HepG2 (cell line): ENCODE measurements at regions not wholly inside any gene's neighbourhood (a gene's known extent, or its start where the extent isn't known, plus 50 kb on each side); places are given as distances from the start of the nearest gene placed in this dataset.
A peak's percentile ranks its signal among the peaks of the same experiment; 100 is the strongest.

ENCODE experiments used
- NFRKB ChIP-seq: fragments of 450-650 bp; IDR thresholded peaks from 2 replicates; pipeline ENCODE4 v1.6.1; 2017
- STAG1 ChIP-seq: sonication (generic); formaldehyde crosslinking; IDR thresholded peaks from 2 replicates; pipeline ENCODE4 v1.4.0; 2020; ENCODE audit warnings: missing genetic modification reagents
- ZNF337 ChIP-seq: sonication (generic); formaldehyde crosslinking; IDR thresholded peaks from 2 replicates; pipeline ENCODE4 v1.5.1; 2020; ENCODE audit warnings: missing genetic modification reagents, low read depth, mild to moderate bottlenecking, borderline replicate concordance
- TF ChIP-seq, protein P1 (sequence below): sonication (generic); formaldehyde crosslinking; IDR thresholded peaks from 2 replicates; pipeline ENCODE4 v1.4.0; 2020; ENCODE audit warnings: missing genetic modification reagents, borderline replicate concordance
- TF ChIP-seq, protein P2 (sequence below), 2 experiments: sonication (generic) in 1 of 2; formaldehyde crosslinking in 1 of 2; IDR thresholded peaks; 2 replicates each; pipeline versions ENCODE4 v1.4.0 to v1.6.1; 2016 to 2020; ENCODE audit warnings: borderline replicate concordance in 1 of 2, low read depth in 1 of 2, mild to moderate bottlenecking in 1 of 2, missing genetic modification reagents in 1 of 2
- TF ChIP-seq, protein P3 (sequence below): sonication (generic); formaldehyde crosslinking; IDR thresholded peaks from 2 replicates; pipeline ENCODE4 v1.4.0; 2020; ENCODE audit warnings: missing genetic modification reagents
- TF ChIP-seq, protein P4 (sequence below): sonication (generic); formaldehyde crosslinking; IDR thresholded peaks from 2 replicates; pipeline ENCODE4 v1.9.0; 2021; ENCODE audit warnings: missing genetic modification reagents, borderline replicate concordance
- TF ChIP-seq, protein P5 (sequence below): sonication (generic); formaldehyde crosslinking; conservative IDR thresholded peaks from 2 replicates; pipeline ENCODE4 v1.4.0; 2020; ENCODE audit warnings: mild to moderate bottlenecking, missing genetic modification reagents, moderate library complexity

DNA sequence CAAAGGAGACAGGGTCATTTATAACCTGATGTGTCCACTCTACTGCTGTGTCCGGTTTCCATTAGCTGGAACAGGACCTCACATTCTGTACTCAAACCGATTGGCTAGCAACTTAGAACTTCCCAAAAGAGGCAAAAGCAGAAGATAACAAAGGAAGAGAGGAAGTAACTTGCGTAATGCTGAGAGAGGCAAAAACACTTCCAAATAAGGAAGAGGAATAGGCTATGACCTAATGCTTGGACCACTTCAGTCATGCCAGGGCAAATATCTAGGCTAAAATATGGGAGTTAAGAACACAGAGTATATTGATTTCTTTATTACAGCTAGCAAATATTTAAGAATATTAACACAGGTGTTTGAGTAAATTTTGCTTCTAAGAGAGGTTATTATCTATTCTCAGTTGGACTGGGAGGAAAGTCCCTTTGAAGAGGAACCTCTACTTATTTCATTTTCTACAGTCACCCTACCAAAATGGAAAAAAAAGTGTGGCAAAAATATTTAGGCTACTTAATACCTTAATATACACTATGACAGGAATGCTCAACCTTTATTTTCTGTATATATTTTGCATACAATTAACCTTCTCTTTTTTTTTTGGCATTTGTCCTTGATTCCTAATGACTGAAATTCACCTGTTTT lies 499.8 kb upstream of the CHORDC1 start (continued):
- TF ChIP-seq, protein P1, sequence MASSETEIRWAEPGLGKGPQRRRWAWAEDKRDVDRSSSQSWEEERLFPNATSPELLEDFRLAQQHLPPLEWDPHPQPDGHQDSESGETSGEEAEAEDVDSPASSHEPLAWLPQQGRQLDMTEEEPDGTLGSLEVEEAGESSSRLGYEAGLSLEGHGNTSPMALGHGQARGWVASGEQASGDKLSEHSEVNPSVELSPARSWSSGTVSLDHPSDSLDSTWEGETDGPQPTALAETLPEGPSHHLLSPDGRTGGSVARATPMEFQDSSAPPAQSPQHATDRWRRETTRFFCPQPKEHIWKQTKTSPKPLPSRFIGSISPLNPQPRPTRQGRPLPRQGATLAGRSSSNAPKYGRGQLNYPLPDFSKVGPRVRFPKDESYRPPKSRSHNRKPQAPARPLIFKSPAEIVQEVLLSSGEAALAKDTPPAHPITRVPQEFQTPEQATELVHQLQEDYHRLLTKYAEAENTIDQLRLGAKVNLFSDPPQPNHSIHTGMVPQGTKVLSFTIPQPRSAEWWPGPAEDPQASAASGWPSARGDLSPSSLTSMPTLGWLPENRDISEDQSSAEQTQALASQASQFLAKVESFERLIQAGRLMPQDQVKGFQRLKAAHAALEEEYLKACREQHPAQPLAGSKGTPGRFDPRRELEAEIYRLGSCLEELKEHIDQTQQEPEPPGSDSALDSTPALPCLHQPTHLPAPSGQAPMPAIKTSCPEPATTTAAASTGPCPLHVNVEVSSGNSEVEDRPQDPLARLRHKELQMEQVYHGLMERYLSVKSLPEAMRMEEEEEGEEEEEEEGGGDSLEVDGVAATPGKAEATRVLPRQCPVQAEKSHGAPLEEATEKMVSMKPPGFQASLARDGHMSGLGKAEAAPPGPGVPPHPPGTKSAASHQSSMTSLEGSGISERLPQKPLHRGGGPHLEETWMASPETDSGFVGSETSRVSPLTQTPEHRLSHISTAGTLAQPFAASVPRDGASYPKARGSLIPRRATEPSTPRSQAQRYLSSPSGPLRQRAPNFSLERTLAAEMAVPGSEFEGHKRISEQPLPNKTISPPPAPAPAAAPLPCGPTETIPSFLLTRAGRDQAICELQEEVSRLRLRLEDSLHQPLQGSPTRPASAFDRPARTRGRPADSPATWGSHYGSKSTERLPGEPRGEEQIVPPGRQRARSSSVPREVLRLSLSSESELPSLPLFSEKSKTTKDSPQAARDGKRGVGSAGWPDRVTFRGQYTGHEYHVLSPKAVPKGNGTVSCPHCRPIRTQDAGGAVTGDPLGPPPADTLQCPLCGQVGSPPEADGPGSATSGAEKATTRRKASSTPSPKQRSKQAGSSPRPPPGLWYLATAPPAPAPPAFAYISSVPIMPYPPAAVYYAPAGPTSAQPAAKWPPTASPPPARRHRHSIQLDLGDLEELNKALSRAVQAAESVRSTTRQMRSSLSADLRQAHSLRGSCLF (CRISPR knock-in tag), result no peak
- TF ChIP-seq, protein P2, sequence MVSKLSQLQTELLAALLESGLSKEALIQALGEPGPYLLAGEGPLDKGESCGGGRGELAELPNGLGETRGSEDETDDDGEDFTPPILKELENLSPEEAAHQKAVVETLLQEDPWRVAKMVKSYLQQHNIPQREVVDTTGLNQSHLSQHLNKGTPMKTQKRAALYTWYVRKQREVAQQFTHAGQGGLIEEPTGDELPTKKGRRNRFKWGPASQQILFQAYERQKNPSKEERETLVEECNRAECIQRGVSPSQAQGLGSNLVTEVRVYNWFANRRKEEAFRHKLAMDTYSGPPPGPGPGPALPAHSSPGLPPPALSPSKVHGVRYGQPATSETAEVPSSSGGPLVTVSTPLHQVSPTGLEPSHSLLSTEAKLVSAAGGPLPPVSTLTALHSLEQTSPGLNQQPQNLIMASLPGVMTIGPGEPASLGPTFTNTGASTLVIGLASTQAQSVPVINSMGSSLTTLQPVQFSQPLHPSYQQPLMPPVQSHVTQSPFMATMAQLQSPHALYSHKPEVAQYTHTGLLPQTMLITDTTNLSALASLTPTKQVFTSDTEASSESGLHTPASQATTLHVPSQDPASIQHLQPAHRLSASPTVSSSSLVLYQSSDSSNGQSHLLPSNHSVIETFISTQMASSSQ (IDR thresholded peaks at IDR 0.05; ENCODE audit: low read depth), result no peak
- TF ChIP-seq, protein P2 (CRISPR knock-in tag; IDR thresholded peaks at IDR 0.05; ENCODE audit: borderline replicate concordance), result no peak
- TF ChIP-seq, protein P3, sequence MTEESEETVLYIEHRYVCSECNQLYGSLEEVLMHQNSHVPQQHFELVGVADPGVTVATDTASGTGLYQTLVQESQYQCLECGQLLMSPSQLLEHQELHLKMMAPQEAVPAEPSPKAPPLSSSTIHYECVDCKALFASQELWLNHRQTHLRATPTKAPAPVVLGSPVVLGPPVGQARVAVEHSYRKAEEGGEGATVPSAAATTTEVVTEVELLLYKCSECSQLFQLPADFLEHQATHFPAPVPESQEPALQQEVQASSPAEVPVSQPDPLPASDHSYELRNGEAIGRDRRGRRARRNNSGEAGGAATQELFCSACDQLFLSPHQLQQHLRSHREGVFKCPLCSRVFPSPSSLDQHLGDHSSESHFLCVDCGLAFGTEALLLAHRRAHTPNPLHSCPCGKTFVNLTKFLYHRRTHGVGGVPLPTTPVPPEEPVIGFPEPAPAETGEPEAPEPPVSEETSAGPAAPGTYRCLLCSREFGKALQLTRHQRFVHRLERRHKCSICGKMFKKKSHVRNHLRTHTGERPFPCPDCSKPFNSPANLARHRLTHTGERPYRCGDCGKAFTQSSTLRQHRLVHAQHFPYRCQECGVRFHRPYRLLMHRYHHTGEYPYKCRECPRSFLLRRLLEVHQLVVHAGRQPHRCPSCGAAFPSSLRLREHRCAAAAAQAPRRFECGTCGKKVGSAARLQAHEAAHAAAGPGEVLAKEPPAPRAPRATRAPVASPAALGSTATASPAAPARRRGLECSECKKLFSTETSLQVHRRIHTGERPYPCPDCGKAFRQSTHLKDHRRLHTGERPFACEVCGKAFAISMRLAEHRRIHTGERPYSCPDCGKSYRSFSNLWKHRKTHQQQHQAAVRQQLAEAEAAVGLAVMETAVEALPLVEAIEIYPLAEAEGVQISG, result no peak
- TF ChIP-seq, protein P4, sequence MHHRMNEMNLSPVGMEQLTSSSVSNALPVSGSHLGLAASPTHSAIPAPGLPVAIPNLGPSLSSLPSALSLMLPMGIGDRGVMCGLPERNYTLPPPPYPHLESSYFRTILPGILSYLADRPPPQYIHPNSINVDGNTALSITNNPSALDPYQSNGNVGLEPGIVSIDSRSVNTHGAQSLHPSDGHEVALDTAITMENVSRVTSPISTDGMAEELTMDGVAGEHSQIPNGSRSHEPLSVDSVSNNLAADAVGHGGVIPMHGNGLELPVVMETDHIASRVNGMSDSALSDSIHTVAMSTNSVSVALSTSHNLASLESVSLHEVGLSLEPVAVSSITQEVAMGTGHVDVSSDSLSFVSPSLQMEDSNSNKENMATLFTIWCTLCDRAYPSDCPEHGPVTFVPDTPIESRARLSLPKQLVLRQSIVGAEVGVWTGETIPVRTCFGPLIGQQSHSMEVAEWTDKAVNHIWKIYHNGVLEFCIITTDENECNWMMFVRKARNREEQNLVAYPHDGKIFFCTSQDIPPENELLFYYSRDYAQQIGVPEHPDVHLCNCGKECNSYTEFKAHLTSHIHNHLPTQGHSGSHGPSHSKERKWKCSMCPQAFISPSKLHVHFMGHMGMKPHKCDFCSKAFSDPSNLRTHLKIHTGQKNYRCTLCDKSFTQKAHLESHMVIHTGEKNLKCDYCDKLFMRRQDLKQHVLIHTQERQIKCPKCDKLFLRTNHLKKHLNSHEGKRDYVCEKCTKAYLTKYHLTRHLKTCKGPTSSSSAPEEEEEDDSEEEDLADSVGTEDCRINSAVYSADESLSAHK (CRISPR knock-in tag), result no peak
- TF ChIP-seq STAG1 (CRISPR knock-in tag) (no peak), NFRKB (no peak), ZNF337 (CRISPR knock-in tag) (no peak)
- TF ChIP-seq, protein P5, sequence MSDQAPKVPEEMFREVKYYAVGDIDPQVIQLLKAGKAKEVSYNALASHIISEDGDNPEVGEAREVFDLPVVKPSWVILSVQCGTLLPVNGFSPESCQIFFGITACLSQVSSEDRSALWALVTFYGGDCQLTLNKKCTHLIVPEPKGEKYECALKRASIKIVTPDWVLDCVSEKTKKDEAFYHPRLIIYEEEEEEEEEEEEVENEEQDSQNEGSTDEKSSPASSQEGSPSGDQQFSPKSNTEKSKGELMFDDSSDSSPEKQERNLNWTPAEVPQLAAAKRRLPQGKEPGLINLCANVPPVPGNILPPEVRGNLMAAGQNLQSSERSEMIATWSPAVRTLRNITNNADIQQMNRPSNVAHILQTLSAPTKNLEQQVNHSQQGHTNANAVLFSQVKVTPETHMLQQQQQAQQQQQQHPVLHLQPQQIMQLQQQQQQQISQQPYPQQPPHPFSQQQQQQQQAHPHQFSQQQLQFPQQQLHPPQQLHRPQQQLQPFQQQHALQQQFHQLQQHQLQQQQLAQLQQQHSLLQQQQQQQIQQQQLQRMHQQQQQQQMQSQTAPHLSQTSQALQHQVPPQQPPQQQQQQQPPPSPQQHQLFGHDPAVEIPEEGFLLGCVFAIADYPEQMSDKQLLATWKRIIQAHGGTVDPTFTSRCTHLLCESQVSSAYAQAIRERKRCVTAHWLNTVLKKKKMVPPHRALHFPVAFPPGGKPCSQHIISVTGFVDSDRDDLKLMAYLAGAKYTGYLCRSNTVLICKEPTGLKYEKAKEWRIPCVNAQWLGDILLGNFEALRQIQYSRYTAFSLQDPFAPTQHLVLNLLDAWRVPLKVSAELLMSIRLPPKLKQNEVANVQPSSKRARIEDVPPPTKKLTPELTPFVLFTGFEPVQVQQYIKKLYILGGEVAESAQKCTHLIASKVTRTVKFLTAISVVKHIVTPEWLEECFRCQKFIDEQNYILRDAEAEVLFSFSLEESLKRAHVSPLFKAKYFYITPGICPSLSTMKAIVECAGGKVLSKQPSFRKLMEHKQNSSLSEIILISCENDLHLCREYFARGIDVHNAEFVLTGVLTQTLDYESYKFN (CRISPR knock-in tag), result peak; percentile 46; the same call in 1 of the 2 replicates
